Stimulated activated CD4-positive, alpha-beta T cell treated with anti-CD3 and anti-CD28 coated beads, Interleukin-4, amount 100 ng/mL, for 1 hour (primary cell): ENCODE measurements at regions not wholly inside any gene's neighbourhood (a gene's known extent, or its start where the extent isn't known, plus 50 kb on each side); places are given as distances from the start of the nearest gene placed in this dataset.
"Not testable (repeated sequence)": the region's sequence is repeated elsewhere in the genome, so short reads cannot be mapped to it uniquely, and the experiment has no call there.

Experiments used
- DNase-seq: peaks from one replicate; pipeline ENCODE4 v3.0.0-alpha.2; 2020

DNA sequence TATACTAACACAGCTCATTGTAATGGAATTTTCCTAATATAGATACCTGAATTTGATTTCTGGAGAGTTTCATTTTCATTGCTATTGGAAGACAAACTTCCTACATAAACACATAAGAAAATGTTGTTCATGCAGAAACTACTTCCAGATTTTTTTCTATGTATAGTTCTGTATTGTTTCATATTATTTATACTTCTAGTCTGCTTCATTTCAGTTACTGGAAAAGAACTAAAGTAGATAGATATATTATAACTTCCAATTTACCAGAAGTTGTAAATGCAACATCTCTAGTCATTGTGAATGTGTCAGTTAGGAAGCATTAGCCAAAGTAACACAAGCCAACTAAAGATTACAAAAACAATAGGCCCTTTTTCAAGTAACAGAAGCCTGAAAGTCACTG is 147.3 kb upstream of the ZNF385D start:
- no peak for DNase-seq

GRCh38 chr3:21901484-21901883 is 150.5 kb upstream of the ZNF385D start:
- no peak for DNase-seq

- DNase-seq, result no peak
Measured at GRCh38 chr3:21902956-21903355, 151.9 kb upstream of the ZNF385D start.

GRCh38 chr3:21909096-21909495 is 158.1 kb upstream of the ZNF385D start:
- no peak for DNase-seq

DNA sequence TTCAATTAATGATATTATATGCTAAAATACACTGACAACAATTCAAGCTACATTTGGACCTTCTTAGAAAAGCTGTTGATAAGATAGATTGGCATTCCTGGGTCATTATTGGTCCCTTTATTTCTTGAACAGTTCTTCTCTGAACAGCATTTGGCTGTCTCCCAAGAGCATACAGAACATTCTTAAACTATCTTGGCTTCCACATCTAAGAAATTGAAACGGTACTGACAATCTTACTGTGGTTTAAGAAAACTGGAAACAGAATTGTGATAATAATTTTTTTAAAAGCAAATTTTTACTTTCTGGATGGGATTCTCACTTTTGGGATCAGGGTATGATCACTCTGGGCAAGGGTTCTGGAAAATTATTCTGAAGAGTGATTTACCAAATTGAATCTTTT is 161.7 kb upstream of the ZNF385D start:
- no peak for DNase-seq

- no peak for DNase-seq
Measured at GRCh38 chr3:21913791-21914190, 162.8 kb upstream of the ZNF385D start.

- no peak for DNase-seq
Measured at GRCh38 chr3:21914451-21914850, 163.4 kb upstream of the ZNF385D start.

- no peak for DNase-seq
Measured at GRCh38 chr3:21919383-21919782, 168.4 kb upstream of the ZNF385D start.

DNA sequence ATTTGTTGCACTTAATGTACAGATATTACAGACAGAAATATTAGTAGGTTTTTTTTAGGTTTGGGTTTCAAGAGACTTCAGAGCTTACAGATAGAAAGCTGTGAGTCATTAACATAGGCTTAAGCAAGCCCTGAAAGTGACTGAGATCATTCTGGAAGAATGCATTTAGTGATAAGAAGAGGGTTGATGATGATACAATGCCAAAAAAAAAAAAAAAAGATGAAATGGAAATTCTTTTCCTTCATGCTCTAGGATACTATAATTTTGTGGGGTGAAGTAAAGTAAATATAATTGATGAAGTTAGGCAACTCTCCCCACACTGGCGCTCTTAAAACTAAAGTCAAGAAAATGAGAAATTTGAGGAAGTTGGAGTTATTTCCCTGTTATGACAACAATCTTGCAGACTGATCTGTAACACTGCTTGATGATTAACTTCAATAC is 169.4 kb upstream of the ZNF385D start:
- no peak for DNase-seq

DNA sequence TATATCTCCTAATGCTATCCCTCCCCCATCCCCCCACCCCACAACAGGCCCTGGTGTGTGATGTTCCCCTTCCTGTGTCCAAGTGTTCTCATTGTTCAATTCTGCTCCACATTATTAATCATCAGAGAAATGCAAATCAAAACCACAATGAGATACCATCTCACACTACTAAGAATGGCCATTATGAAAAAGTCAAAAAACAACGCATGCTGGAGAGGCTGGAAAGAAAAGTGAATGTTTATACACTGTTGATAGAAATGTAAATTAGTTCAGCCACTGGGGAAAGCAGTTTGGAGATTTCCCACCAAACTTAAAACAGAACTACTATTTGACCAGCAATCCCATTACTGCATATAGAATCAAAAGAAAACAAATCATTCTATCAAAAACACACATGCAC is 172.1 kb upstream of the ZNF385D start:
- DNase-seq, result not testable (repeated sequence)

GRCh38 chr3:21927261-21927660 is 176.3 kb upstream of the ZNF385D start:
- no peak for DNase-seq

GRCh38 chr3:21934591-21934990 is 183.6 kb upstream of the ZNF385D start:
- no peak for DNase-seq

- DNase-seq, result no peak
Measured at GRCh38 chr3:21936207-21936606, 185.2 kb upstream of the ZNF385D start.

- no peak for DNase-seq
Measured at GRCh38 chr3:21938267-21938681, 187.3 kb upstream of the ZNF385D start.

DNA sequence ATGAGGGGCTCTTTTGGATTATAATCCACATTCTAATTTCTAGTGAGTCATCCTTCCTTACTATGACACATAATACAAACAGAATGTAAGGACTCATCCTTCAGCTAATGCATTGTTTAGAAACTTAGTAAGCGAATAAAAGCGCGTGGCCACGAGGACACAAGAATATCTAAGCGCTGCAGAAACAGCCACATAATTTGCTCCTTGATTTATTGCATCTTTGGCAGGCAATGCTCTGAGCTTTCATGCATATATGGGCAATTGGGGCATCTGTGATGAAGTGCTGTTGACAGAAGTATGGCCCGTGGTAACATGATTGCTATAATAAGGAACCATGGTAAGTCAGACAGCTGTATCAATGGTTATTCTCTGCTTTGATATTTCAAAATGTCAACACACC is 191.3 kb upstream of the ZNF385D start:
- DNase-seq, result no peak

DNA sequence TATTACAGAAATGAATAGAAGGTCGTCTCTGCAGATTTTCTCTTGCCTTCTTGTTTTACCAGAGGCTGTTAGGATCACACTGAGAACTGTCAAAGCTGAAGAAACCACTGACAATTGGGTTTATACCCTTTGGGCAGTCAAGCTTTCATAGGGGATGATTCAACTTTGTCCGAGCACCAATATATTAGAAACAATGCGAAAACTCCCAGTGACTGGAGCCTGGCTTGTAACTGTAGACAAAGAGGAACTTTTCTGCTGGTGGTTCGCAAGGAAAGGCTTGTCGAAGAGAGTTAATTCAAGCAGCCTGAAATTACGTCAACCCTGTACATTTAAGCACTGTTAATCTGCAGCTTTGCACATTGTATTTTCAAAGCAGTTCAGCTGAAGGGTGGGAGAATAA is 193.2 kb upstream of the ZNF385D start:
- DNase-seq, result no peak

GRCh38 chr3:21952856-21953255 is 201.8 kb upstream of the ZNF385D start:
- no peak for DNase-seq

DNA sequence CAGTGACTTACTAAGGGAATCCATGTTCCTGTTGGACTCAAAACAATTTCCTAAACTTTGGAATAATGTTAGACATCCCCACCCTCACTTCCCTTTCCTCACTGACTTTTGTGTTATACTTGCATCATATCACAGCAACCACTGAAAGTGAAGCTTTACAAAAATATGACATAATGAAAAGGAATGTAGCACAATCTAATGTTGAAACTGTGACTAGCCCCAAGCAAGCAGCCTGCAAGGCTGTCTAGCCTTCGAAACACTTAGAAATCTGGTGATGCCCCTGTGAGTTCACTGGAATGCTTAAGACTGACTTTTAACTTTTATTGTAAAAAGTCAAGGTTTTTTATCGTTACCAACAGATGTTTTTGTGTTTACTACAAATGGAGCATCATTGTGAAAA is 203.7 kb upstream of the ZNF385D start:
- no peak for DNase-seq

GRCh38 chr3:21955406-21955805 is 204.4 kb upstream of the ZNF385D start:
- no peak for DNase-seq

- DNase-seq, result no peak
Measured at GRCh38 chr3:21960033-21960432, 209.0 kb upstream of the ZNF385D start.

- DNase-seq, result no peak
Measured at GRCh38 chr3:21962456-21962855, 211.4 kb upstream of the ZNF385D start.

GRCh38 chr3:21966457-21966856 is 215.4 kb upstream of the ZNF385D start:
- DNase-seq, result not testable (repeated sequence)

DNA sequence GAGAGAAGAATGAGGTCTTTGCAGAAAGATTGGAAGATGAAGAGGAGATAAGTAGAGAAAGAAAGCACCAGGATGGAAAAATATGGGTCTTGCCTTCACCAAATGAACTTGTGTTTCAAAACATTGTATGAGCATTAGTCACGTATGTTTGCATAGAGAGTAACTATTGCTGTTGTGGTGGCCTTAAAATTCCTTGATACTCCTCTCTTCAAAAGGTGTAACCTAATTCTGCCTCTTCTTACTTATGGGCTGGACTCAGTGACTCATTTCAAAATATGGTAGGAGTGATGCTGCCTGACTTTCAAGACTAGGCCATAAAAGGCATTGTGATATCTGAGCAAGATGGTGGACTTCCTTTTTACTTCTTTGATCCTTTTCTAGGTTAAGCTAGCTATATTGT is 228.7 kb upstream of the ZNF385D start:
- DNase-seq, result no peak

DNA sequence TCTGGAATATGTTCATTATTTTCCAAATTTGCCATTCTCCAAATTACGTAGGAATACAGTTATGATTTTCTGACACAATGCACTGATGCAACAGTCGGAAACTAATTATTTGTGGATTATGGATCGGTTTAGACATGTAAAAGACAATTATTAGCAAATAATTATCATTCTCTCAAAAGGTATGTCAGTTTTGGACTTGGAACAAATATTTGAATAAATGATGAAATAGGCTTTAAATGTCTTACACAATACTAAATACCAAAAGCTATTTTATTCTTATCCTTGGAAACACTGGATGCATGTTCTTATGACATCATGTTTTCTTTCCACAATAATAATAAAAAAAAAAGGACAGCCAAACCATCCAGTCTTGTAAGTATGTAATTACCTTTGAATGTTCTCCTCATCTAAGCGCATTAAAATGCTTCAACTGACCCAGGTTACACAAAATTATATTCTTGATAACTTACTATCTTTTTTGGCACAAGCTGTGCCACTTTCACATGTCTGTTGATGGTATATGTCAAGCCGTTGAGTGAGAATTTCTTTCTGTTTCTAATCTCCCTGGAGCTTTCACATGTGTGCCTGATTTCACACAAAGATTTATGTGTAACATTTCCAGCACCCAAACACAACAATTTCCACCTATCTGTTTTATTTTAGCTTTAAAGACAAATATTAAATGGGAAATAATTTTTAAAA is 238.5 kb upstream of the ZNF385D start:
- DNase-seq, result no peak

DNA sequence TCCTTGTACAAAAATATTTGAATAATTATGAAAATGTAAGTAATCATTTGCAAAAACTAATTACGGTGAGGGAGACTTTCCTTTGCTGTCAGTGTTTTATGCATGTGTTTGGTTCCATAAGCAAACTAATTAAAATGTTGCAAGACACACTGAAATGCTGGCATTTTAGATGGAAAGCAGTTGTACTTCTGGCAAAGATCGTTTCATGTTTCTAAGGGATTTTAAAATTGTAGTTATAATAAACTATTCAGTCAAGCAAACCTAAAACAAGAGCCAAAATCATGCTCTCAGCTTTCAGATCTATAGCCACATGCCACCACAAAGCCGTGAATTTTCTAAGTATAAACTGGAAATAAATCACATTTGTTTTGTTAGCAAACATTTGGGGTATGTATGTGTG is 240.1 kb upstream of the ZNF385D start:
- no peak for DNase-seq
